A549 (cell line): ENCODE measurements at regions not wholly inside any gene's neighbourhood (a gene's known extent, or its start where the extent isn't known, plus 50 kb on each side); places are given as distances from the start of the nearest gene placed in this dataset.

Experiments used
- GATA3 ChIP-seq: IDR thresholded peaks from 2 replicates; pipeline ENCODE4 v1.6.1; 2012; ENCODE audit warnings: borderline replicate concordance
- POLR2A ChIP-seq: IDR thresholded peaks from 2 replicates; pipeline ENCODE4 v1.6.1; 2012; ENCODE audit warnings: mild to moderate bottlenecking, low read length
- SMC3 ChIP-seq: fragments of >200 bp; sonication (Bioruptor Twin); formaldehyde crosslinking; IDR thresholded peaks from 3 replicates; pipeline ENCODE4 v1.6.1; 2018; ENCODE audit warnings: inconsistent platforms
- USF2 ChIP-seq: fragments of 450-650 bp; IDR thresholded peaks from 2 replicates; pipeline ENCODE4 v1.6.1; 2014; ENCODE audit warnings: antibody characterized with exemption
- TF ChIP-seq, protein P1 (sequence below): fragments of >200 bp; sonication (Bioruptor Twin); formaldehyde crosslinking; IDR thresholded peaks from 3 replicates; pipeline ENCODE4 v1.5.1; 2016
- TF ChIP-seq, protein P2 (sequence below): fragments of 150-350 bp; IDR thresholded peaks from 2 replicates; pipeline ENCODE4 v1.6.1; 2014; ENCODE audit warnings: low read depth, mild to moderate bottlenecking, low read length

- TF ChIP-seq, protein P1, sequence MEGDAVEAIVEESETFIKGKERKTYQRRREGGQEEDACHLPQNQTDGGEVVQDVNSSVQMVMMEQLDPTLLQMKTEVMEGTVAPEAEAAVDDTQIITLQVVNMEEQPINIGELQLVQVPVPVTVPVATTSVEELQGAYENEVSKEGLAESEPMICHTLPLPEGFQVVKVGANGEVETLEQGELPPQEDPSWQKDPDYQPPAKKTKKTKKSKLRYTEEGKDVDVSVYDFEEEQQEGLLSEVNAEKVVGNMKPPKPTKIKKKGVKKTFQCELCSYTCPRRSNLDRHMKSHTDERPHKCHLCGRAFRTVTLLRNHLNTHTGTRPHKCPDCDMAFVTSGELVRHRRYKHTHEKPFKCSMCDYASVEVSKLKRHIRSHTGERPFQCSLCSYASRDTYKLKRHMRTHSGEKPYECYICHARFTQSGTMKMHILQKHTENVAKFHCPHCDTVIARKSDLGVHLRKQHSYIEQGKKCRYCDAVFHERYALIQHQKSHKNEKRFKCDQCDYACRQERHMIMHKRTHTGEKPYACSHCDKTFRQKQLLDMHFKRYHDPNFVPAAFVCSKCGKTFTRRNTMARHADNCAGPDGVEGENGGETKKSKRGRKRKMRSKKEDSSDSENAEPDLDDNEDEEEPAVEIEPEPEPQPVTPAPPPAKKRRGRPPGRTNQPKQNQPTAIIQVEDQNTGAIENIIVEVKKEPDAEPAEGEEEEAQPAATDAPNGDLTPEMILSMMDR = no peak
- TF ChIP-seq SMC3 = no peak
- no peak for TF ChIP-seq GATA3
- no peak for TF ChIP-seq USF2
- TF ChIP-seq, protein P2, sequence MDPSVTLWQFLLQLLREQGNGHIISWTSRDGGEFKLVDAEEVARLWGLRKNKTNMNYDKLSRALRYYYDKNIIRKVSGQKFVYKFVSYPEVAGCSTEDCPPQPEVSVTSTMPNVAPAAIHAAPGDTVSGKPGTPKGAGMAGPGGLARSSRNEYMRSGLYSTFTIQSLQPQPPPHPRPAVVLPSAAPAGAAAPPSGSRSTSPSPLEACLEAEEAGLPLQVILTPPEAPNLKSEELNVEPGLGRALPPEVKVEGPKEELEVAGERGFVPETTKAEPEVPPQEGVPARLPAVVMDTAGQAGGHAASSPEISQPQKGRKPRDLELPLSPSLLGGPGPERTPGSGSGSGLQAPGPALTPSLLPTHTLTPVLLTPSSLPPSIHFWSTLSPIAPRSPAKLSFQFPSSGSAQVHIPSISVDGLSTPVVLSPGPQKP = no peak
- no peak for TF ChIP-seq POLR2A
These were observed 239.0 kb upstream of the CCDC179 start for GRCh38 chr11:23099256-23099655.
